GM12878 (cell line): ENCODE measurements at regions not wholly inside any gene's neighbourhood (a gene's known extent, or its start where the extent isn't known, plus 50 kb on each side); places are given as distances from the start of the nearest gene placed in this dataset.

Experiments
- ATAC-seq: fragments of 200-7000 bp; cut with Tn5 transposase; 3 replicates; pipeline ENCODE4 v1.9.1; 2020; ENCODE audit warnings: mild to moderate bottlenecking, moderate library complexity
- BruUV-seq: library from RNA; stranded (reverse); fragments of 400-500 nt; replicated peaks from 2 replicates; lab custom pipeline; 2021; lab: Mats Ljungman, UMichigan
- CTCF ChIA-PET: fragments of 300-600 bp; sonication (Branson Sonifier 250); formaldehyde crosslinking; extraction: SDS; loops from one replicate; lab custom pipeline; 2021; ENCODE audit warnings: inconsistent platforms; lab: Yijun Ruan, JAX
- POLR2A ChIA-PET: fragments of 350-600 bp; formaldehyde crosslinking; extraction: SDS; loops from one replicate; lab custom pipeline; 2021; ENCODE audit warnings: inconsistent platforms; lab: Charles Lee
- RAD21 ChIA-PET: fragments of 300-600 bp; sonication (Branson Sonifier 250); formaldehyde crosslinking; loops from one replicate; lab custom pipeline; 2023; ENCODE audit warnings: antibody characterized with exemption; ENCODE audit not compliant: unreplicated experiment; lab: Charles Lee
- SMC1A ChIA-PET: fragments of 300-600 bp; sonication (Branson Sonifier 250); formaldehyde crosslinking; loops from one replicate; lab custom pipeline; 2023; ENCODE audit not compliant: unreplicated experiment, uncharacterized antibody; lab: Charles Lee
- DNase-seq: peaks from one replicate; pipeline ENCODE4 v3.0.0-alpha.2; 2011; ENCODE audit warnings: low read depth, low spot score
- FAIRE-seq: peaks from 3 replicates; lab custom pipeline; 2011; peaks lifted over from hg19 to GRCh38; lab: Jason Lieb, UNC
- H2AFZ ChIP-seq: 2 replicates; pipeline ENCODE4 v1.6.0; 2011; ENCODE audit warnings: low read depth, low read length, control low read depth; ENCODE audit not compliant: control insufficient read depth
- H3K27ac ChIP-seq: 2 replicates; pipeline ENCODE4 v1.5.1; 2011; ENCODE audit warnings: control low read depth; ENCODE audit not compliant: control insufficient read depth, insufficient read depth
- H3K27me3 ChIP-seq, 2 experiments: replicated peaks in 1 of 2; 2 replicates each; pipeline versions ENCODE4 v1.6.0 to v1.6.1; 2011; ENCODE audit warnings: low read length in 1 of 2; ENCODE audit not compliant: control insufficient read depth in 2 of 2, insufficient read depth in 2 of 2
- H3K36me3 ChIP-seq, 2 experiments: 2 replicates each; pipeline ENCODE4 v1.5.1; 2011; ENCODE audit warnings: low read length in 1 of 2; ENCODE audit not compliant: control insufficient read depth in 2 of 2, insufficient read depth in 2 of 2
- H3K4me1 ChIP-seq: 2 replicates; pipeline ENCODE4 v1.6.1; 2011; ENCODE audit warnings: mild to moderate bottlenecking, low read length, moderate library complexity, mixed read lengths; ENCODE audit not compliant: control insufficient read depth, insufficient read depth
- H3K4me2 ChIP-seq: 2 replicates; pipeline ENCODE4 v1.6.0; 2011; ENCODE audit warnings: control low read depth; ENCODE audit not compliant: control insufficient read depth, insufficient read depth
- H3K4me3 ChIP-seq: fragments of 200-600 bp; sonication (generic); 2 replicates; pipeline ENCODE4 v1.5.1; 2016
- H3K79me2 ChIP-seq: 2 replicates; pipeline ENCODE4 v1.6.0; 2011; ENCODE audit warnings: low read length; ENCODE audit not compliant: control insufficient read depth, insufficient read depth
- H3K9ac ChIP-seq: 2 replicates; pipeline ENCODE4 v1.8.0; 2011; ENCODE audit warnings: low read length, control low read depth, mixed read lengths; ENCODE audit not compliant: control insufficient read depth, insufficient read depth
- H3K9me3 ChIP-seq: replicated peaks from 3 replicates; pipeline ENCODE4 v1.5.1; 2011; ENCODE audit warnings: mild to moderate bottlenecking, low read length; ENCODE audit not compliant: control insufficient read depth, insufficient read depth
- H4K20me1 ChIP-seq: 2 replicates; pipeline ENCODE4 v1.6.0; 2011; ENCODE audit not compliant: control insufficient read depth, insufficient read depth
- E2F4 ChIP-seq: IDR thresholded peaks from 2 replicates; pipeline ENCODE4 v1.6.1; 2012; ENCODE audit warnings: low read depth, low read length, improper control_type of control experiment
- MXI1 ChIP-seq: fragments of 150-350 bp; IDR thresholded peaks from 2 replicates; pipeline ENCODE4 v1.6.1; 2011; ENCODE audit warnings: low read depth, mild to moderate bottlenecking, inconsistent platforms, low read length, improper control_type of control experiment
- POU2F2 ChIP-seq: IDR thresholded peaks from 3 replicates; pipeline ENCODE4 v1.6.1; 2011; ENCODE audit warnings: low read depth, mild to moderate bottlenecking, low read length, borderline replicate concordance
- TCF12 ChIP-seq: IDR thresholded peaks from 2 replicates; pipeline ENCODE4 v1.6.1; 2011; ENCODE audit warnings: low read depth, mild to moderate bottlenecking, low read length
- ZBTB33 ChIP-seq: fragments of 450-650 bp; IDR thresholded peaks from 2 replicates; pipeline ENCODE4 v1.6.1; 2017; ENCODE audit warnings: mild to moderate bottlenecking
- WGBS: methylation state at CpG from one replicate; pipeline ENCODE4 v1.1.6; 2016; ENCODE audit warnings: low lambda C conversion rate; ENCODE audit not compliant: insufficient replicate concordance, insufficient coverage; ENCODE audit errors: missing lambda C conversion rate; 5-methylcytosine and 5-hydroxymethylcytosine counted together
- in situ Hi-C: fragments of 300-500 bp; cut with MboI; formaldehyde crosslinking; loops from 9 replicates; pipeline ENCODE4 v1.14.3; 2018; ENCODE audit warnings: mixed read lengths
- intact Hi-C: fragments of 100-400 bp; cut with micrococcal nuclease; formaldehyde crosslinking; loops from one replicate; pipeline ENCODE4 v1.14.2; 2022; ENCODE audit not compliant: unreplicated experiment

GRCh38 chr11:134543241-134543640 lies 131.2 kb upstream of the B3GAT1 start (continued):
- no peak for TF ChIP-seq MXI1
- TF ChIP-seq TCF12: no peak

- no peak for DNase-seq
- no peak overlapping the region for H3K9ac ChIP-seq
- H3K79me2 ChIP-seq: no peaks in the 10 kb centered on the region
- ChIA-PET RAD21 (no interaction called here), POLR2A (no interaction called here)
- no peak overlapping the region for H3K27ac ChIP-seq
- no peak for TF ChIP-seq E2F4
- no peak for TF ChIP-seq ZBTB33
- no peak for TF ChIP-seq POU2F2
- TF ChIP-seq, all 136 proteins: peak for 0
- ATAC-seq (no peak), FAIRE-seq (no peak)
- in situ Hi-C loops: no loop called here
- H2AFZ ChIP-seq: no peak overlapping the region
- BruUV-seq: no TSS peak
- H3K4me1 ChIP-seq: no peaks in the 10 kb centered on the region
- H3K36me3 ChIP-seq: no peaks in the 10 kb centered on the region
- H3K9me3 ChIP-seq: no peaks in the 10 kb centered on the region
- no peak overlapping the region for H3K4me3 ChIP-seq
- no peaks in the 10 kb centered on the region; a peak in 1 of 4 replicates for H3K27me3 ChIP-seq
- H3K4me2 ChIP-seq: no peak overlapping the region
- CTCF ChIA-PET: no interaction called here
- 21% methylated on average over 10 of the region's 10 CpGs for WGBS
- H4K20me1 ChIP-seq: no peaks in the 10 kb centered on the region
- intact Hi-C loops: no loop called here
- SMC1A ChIA-PET: no interaction called here
These were observed 130.5 kb upstream of the B3GAT1 start for GRCh38 chr11:134542401-134543165.
